Esophagus squamous epithelium (tissue), 5 donors: ENCODE measurements at regions not wholly inside any gene's neighbourhood (a gene's known extent, or its start where the extent isn't known, plus 50 kb on each side); places are given as distances from the start of the nearest gene placed in this dataset.

Experiments
- DNase-seq: peaks from one replicate; lab custom pipeline; 2025; lab: John Stamatoyannopoulos, UW
- H3K27ac ChIP-seq, 4 donors: fragments of 200-600 bp; sonication (generic); one replicate each; pipeline ENCODE4 v1.5.1; 2016 to 2019; ENCODE audit warnings: mild to moderate bottlenecking in 1 of 4
- H3K27me3 ChIP-seq, 4 donors: fragments of 200-600 bp; sonication (generic); 1 replicate in 3 of 4; 2 replicates in 1 of 4; pipeline versions ENCODE4 v1.5.1 to v1.6.0; 2017 to 2021; ENCODE audit warnings: antibody characterized with exemption in 1 of 4
- H3K36me3 ChIP-seq, 3 donors: fragments of 200-600 bp; sonication (generic); one replicate each; pipeline ENCODE4 v1.5.1; 2016 to 2019
- H3K4me1 ChIP-seq, 3 donors: fragments of 200-600 bp; sonication (generic); one replicate each; pipeline ENCODE4 v1.5.1; 2017 to 2019
- H3K4me3 ChIP-seq, 4 donors: fragments of 200-600 bp; sonication (generic); 1 replicate in 3 of 4; 2 replicates in 1 of 4; pipeline ENCODE4 v1.5.1; 2016 to 2019; ENCODE audit warnings: mild to moderate bottlenecking in 2 of 4, moderate library complexity in 1 of 4
- H3K9me3 ChIP-seq, 3 donors: fragments of 200-600 bp; sonication (generic); one replicate each; pipeline ENCODE4 v1.5.1; 2016 to 2019
- CTCF ChIP-seq, 6 experiments: fragments of 450-650 bp in 4 of 6; fragments of 200-600 bp in 2 of 6; sonication (generic) in 2 of 6; IDR thresholded peaks; one replicate each; pipeline ENCODE4 v1.5.1; 2016 to 2019; ENCODE audit warnings: antibody characterized with exemption in 6 of 6, mild to moderate bottlenecking in 4 of 6, moderate library complexity in 4 of 6
- POLR2A ChIP-seq, 4 donors: fragments of 450-650 bp; IDR thresholded peaks; one replicate each; pipeline ENCODE4 v1.6.1; 2017; ENCODE audit warnings: antibody characterized with exemption in 4 of 4, mild to moderate bottlenecking in 4 of 4, moderate library complexity in 3 of 4
- WGBS, 2 donors: methylation state at CpG; one replicate each; pipeline ENCODE4 v1.1.5; 2018; 5-methylcytosine and 5-hydroxymethylcytosine counted together
- intact Hi-C: fragments of 100-400 bp; cut with DNase I; formaldehyde crosslinking; loops from one replicate; pipeline ENCODE4 v1.15.0; 2022
- donor health status: DM: yes; HTN: yes; CAD: no.

- WGBS, 2 donors, result 73 to 75% methylated on average over 2 to 3 of the region's 5 CpGs
- H3K36me3 ChIP-seq, result peaks cover 0 to 18% (median 0%) of the 10 kb centered on the region in 3 donors
Observed at GRCh38 chr11:10631761-10632160, 61.8 kb downstream of the IRAG1 start.

GRCh38 chr11:10629411-10630002 is 61.0 kb upstream of the LYVE1 start:
- WGBS, 2 donors, result 67 to 85% methylated on average over 5 to 10 of the region's 13 CpGs
- TF ChIP-seq CTCF (IDR thresholded peaks at IDR 0.05) (no peak), POLR2A (IDR thresholded peaks at IDR 0.05) (no peak)
- Histone ChIP-seq H3K4me1 (peaks cover 5 to 28% (median 16%) of the 10 kb centered on the region in 3 donors), H3K36me3 (peaks cover 0 to 18% (median 0%) of the 10 kb centered on the region in 3 donors), H3K9me3 (no peaks in the 10 kb centered on the region), H3K27me3 (no peaks in the 10 kb centered on the region), H3K4me3 (no peak overlapping the region), H3K27ac (peak overlapping the region in 1 of 4 donors; percentile 14)
- intact Hi-C loops, result no loop called here
- DNase-seq, result no peak

More at GRCh38 chr11:10631761-10632160, 61.8 kb downstream of the IRAG1 start:
- Histone ChIP-seq H3K27me3 (no peaks in the 10 kb centered on the region), H3K9me3 (no peaks in the 10 kb centered on the region), H3K4me1 (peaks cover 0 to 6% (median 0%) of the 10 kb centered on the region in 3 donors), H3K27ac (peak overlapping the region in 3 of 4 donors; percentile 1 to 11 (median 6)), H3K4me3 (no peak overlapping the region)
- intact Hi-C loops, result no loop called here
- no peak for DNase-seq
- TF ChIP-seq CTCF (IDR thresholded peaks at IDR 0.05) (no peak), POLR2A (IDR thresholded peaks at IDR 0.05) (no peak)

GRCh38 chr11:10628508-10629236 is 60.2 kb upstream of the LYVE1 start:
- intact Hi-C loops, result no loop called here
- peaks cover 6 to 37% (median 20%) of the 10 kb centered on the region in 3 donors for H3K4me1 ChIP-seq
- peaks cover 0 to 18% (median 0%) of the 10 kb centered on the region in 3 donors for H3K36me3 ChIP-seq
- no peak for DNase-seq
- H3K4me3 ChIP-seq, result no peak overlapping the region
- 58 to 77% methylated on average over 5 to 6 of the region's 10 CpGs for WGBS, 2 donors
- H3K9me3 ChIP-seq, result no peaks in the 10 kb centered on the region
- no peaks in the 10 kb centered on the region for H3K27me3 ChIP-seq
- TF ChIP-seq CTCF (IDR thresholded peaks at IDR 0.05) (no peak), POLR2A (IDR thresholded peaks at IDR 0.05) (no peak)
- peak overlapping the region in 2 of 4 donors; percentile 74 to 78 for H3K27ac ChIP-seq

- Histone ChIP-seq H3K36me3 (peaks cover 0 to 18% (median 0%) of the 10 kb centered on the region in 3 donors), H3K9me3 (no peaks in the 10 kb centered on the region), H3K4me1 (peaks cover 10 to 45% (median 27%) of the 10 kb centered on the region in 3 donors), H3K27me3 (no peaks in the 10 kb centered on the region), H3K4me3 (no peak overlapping the region), H3K27ac (peak overlapping the region in 2 of 4 donors; percentile 74 to 78)
- TF ChIP-seq POLR2A (IDR thresholded peaks at IDR 0.05) (no peak), CTCF (IDR thresholded peaks at IDR 0.05) (no peak)
- WGBS, 2 donors, result 76% methylated on average over 3 of the region's 5 CpGs; no CpG with 5 or more reads in 1 of the 2 donors
- no peak for DNase-seq
- intact Hi-C loops, result no loop called here
Observed at GRCh38 chr11:10627816-10628215, 59.4 kb upstream of the LYVE1 start.

GRCh38 chr11:10627291-10627690 is 58.8 kb upstream of the LYVE1 start:
- Histone ChIP-seq H3K27me3 (no peaks in the 10 kb centered on the region), H3K9me3 (no peaks in the 10 kb centered on the region), H3K36me3 (peaks cover 0 to 18% (median 0%) of the 10 kb centered on the region in 3 donors), H3K27ac (peak overlapping the region in 3 of 4 donors; percentile 61 to 78 (median 74)), H3K4me1 (peaks cover 10 to 48% (median 27%) of the 10 kb centered on the region in 3 donors), H3K4me3 (no peak overlapping the region)
- intact Hi-C loops, result no loop called here
- no CpG with 5 or more reads among the region's 7 CpGs for whole genome bisulfite sequencing, 2 donors
- TF ChIP-seq CTCF (IDR thresholded peaks at IDR 0.05) (no peak), POLR2A (IDR thresholded peaks at IDR 0.05) (no peak)
- no peak for DNase-seq
